ENCODE measurements at regions not wholly inside any gene's neighbourhood (a gene's known extent, or its start where the extent isn't known, plus 50 kb on each side); places are given as distances from the start of the nearest gene placed in this dataset.

- TF ChIP-seq CTCF (IDR thresholded peaks at IDR 0.05) (no peak), POLR2AphosphoS5 (IDR thresholded peaks at IDR 0.05; ENCODE audit: low read depth, low read length) (no peak)
Observed at GRCh38 chr6:113112086-113112485, 745.1 kb upstream of the MARCKS start.
